Urothelium cell line (cell line): ENCODE measurements at regions not wholly inside any gene's neighbourhood (a gene's known extent, or its start where the extent isn't known, plus 50 kb on each side); places are given as distances from the start of the nearest gene placed in this dataset.
"Not testable (repeated sequence)": the region's sequence is repeated elsewhere in the genome, so short reads cannot be mapped to it uniquely, and the experiment has no call there.

Source experiments
- DNase-seq: peaks from one replicate; pipeline ENCODE4 v3.0.0; 2011; ENCODE audit warnings: low spot score, mixed read lengths
- FAIRE-seq: peaks from 2 replicates; lab custom pipeline; 2011; peaks lifted over from hg19 to GRCh38; lab: Jason Lieb, UNC

DNA sequence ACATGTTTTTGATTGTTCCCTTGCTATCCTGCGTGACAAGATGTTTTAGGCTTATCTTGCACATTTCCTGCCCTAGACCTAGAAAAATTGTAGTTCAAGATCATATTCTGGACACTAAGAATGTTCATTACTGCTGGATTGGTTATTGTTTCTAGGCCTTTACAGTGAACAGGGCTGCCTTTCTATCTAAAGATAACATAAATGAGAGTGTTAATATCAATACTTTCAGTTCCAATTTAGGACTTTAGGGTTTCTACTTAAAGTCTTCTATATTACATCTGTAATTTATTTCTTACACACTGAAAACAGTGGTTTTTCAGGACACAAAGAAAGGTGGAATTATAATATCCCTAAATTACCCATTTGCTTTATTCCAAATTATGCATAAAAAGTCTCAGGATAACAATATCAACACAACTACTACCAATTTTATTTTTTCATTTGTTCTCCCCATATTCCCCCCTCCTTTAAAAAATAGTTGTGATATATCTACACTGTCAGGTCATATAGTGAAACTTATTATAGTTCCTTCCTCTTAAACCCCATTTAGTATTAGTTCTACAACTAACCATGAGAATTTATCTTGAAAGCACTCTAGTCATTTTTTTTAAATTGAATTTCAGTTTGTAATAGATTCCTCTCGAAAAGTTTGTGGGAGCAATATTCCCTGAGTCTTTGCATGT lies 293.9 kb upstream of the RIOK2 start:
- FAIRE-seq (no peak), DNase-seq (no peak)

DNA sequence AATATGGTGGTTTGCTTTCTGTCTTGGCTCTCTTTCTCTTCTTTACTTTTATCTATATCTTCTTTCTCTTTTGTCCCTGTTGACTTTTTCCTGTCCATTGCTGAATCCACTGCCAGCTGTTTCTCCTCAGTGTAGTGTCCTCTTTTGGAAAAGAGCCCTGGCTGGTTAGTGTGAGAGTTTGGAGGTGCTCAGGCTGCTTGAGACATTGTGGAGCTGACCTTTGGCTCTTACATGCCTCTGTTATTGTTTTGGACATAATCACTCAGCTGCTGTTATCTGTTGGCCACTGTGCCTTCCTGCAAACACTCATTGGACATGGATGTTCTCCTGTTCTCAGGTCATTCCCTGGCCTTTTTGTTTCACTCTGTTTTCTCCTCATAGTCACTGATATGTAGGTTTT lies 295.4 kb upstream of the RIOK2 start:
- no peak for FAIRE-seq

DNA sequence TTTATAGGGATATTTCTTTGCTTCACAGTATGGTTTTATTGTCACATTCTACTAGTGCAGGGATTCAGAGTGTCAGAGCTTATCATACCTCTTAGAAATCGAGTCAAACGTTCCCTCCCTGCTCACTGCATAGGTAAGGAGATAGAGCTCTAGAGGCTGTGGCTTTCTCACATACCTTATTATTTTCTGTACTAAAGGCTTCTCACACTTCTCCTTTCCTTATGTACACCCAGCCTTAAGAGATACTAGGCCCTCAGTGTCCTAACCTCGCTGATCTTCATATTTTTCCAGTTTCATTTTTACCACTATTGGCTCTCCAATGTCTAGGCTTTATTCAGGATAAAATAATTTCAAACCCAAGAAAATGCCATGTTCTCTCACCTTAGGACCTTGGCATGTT lies 297.3 kb upstream of the RIOK2 start:
- FAIRE-seq (no peak), DNase-seq (no peak)

More for the DNA sequence above, 295.4 kb upstream of the RIOK2 start:
- DNase-seq = no peak

DNA sequence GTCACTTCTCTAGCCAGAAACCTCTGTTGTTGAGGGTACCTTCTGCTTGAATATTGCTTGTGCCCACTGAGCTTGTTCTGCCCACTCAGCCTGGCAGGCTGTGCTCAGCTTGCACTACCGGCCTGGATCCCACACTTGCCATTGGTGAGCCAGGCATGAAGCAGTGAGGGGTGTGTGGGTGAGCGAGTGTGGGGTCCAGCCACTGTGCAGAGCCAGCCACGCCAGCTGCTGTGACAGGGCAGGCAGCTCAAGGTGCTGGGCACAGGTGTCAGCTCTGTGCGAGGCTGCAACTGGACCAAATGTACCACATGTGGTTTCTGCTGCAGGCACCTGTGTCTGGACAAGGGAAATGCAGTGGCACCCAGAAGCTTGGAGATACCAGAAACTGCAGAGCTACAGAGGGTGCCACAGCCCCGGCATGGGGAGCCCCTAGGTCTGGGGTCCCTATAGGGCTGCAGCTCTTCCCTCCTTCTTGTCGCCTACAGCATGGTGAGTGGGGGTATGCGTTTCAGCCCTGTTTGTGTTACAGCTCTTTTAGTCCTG lies 305.1 kb upstream of the RIOK2 start:
- DNase-seq = no peak
- no peak for FAIRE-seq

DNA sequence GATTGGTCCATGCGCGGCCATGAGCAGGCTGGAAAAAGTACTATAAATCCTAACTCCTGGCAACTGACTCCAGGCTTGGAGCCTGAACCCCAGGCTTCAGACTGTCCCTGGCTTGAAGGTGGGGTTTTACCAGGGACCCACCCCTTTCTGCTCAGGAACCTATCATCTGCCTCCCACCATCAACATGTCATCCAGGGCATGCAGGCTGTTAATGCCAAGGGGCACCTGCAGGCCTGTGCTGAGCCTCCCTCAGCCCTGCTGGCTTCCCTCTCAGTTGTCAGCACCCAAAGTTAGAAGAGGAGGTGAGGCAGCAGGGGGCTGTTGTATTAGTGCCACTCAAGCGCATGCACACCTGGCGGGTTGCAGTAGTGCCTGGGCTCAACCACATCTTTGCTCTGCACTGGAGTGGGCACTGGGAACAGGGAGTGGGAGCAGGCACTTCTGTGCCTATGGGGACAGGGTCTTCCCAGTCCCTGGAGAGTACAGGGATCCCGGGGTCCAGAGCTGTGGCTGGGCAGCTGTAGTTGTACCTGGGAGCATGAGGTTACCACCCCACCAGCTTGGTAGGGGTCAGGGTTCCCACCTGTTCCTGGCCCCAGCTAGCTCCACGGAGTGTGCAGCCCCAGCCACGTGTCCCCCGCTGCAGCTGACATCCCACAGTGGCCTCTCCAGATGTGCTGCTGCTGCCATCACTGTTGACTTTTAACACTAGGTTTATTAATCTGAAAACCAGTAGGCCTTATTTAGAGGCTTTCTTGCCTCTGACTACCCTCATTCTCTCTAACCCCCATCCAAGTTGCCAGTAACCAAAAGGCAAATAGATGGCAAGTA lies 306.2 kb upstream of the RIOK2 start:
- no peak for FAIRE-seq
- DNase-seq = no peak

DNA sequence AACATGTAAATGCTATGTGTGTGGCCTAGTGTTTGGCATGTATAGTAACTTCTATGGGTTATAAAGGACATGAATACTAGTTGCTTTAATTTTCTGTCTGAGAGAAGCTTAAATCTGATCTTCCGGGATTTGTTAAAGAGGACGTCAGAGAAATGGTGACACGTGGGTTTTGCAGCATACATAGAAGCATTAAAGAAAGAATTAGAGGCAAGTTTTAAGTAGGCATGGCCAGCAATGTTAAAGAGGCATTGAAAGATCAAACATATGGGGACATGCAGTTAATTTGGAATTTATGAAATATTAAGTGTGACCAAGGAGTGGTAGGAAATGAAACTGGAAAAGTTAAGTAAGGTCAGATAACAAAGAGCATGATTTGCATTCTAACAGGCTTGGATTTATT lies 311.4 kb upstream of the RIOK2 start:
- no peak for FAIRE-seq

DNA sequence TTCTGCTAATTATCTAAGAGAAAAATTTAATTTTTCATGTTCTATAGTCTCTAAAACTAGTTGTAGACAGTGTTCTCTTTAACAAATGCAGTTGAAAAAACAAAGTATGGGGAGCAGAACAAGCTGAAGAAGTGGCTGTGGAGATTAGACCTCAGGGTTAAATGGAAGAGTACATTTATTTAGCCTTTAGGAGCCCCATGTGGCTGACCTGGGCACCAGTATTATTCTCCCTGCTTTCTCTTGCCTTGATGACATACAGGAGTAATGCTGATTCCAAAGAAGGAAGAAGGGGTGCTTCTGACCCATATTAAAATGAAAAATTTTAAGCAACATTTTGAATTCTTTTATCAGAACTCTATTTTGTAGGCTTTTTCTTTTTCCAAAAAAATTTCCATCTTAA lies 312.3 kb upstream of the RIOK2 start:
- DNase-seq (no peak), FAIRE-seq (no peak)

More for the DNA sequence above, 311.4 kb upstream of the RIOK2 start:
- no peak for DNase-seq

DNA sequence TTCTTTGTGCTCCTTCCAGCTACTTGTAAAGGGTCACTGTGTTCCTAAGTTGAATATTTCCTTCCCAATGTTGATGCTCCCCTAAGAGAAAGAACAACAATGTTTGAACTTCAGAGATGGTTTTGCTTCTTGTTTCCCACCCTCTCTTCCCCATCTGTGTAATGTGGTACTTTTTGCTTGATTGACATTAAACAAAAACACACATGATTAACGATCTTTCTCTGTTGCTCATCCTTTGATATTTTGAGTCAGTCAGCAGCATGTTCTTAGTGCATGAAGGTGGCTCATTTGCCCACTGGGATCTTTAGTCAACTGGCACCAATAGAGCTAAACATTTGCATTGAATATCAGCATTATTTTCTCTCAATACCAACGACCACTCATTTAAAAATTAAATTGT lies 313.0 kb upstream of the RIOK2 start:
- FAIRE-seq = no peak

DNA sequence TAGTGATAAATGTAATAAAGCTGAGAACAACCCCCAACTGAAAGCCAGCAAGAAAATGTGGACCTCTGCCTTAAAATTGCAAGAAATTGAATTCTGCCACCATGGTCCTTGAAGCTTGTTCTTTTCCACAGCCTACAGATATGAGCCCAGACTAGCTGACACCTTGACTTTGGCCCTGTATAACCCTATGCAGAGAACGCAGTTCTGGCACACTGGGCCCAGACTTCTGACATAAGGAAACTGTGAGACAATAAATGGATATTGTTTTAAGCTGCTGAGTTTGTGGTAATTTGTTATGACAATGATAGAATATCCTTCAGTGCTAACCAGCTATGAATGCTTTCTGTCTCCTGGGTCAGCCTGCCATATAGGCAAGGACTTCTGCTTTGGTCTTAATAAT lies 315.6 kb upstream of the RIOK2 start:
- FAIRE-seq = no peak
- DNase-seq = no peak

More for the DNA sequence above, 313.0 kb upstream of the RIOK2 start:
- no peak for DNase-seq

DNA sequence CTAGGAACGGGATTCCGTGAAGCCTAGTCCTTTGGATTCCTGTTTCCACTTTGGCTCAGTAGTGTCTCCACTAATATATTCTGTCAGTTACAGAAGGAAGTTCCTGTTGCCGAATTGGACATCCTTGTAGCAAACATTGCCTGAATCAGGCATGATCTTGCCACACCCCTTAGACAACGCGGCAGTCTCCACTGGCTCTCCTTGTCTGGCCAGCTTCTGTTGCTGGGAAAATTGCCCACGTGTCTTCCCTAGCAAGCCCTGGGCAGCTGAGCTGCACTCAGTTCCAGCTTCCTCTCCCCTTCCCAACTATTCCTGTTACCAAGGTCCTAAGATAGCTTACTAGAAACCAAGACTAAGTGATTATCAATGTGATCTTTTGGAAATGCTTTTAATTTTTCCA lies 316.6 kb upstream of the RIOK2 start:
- no peak for DNase-seq
- no peak for FAIRE-seq

DNA sequence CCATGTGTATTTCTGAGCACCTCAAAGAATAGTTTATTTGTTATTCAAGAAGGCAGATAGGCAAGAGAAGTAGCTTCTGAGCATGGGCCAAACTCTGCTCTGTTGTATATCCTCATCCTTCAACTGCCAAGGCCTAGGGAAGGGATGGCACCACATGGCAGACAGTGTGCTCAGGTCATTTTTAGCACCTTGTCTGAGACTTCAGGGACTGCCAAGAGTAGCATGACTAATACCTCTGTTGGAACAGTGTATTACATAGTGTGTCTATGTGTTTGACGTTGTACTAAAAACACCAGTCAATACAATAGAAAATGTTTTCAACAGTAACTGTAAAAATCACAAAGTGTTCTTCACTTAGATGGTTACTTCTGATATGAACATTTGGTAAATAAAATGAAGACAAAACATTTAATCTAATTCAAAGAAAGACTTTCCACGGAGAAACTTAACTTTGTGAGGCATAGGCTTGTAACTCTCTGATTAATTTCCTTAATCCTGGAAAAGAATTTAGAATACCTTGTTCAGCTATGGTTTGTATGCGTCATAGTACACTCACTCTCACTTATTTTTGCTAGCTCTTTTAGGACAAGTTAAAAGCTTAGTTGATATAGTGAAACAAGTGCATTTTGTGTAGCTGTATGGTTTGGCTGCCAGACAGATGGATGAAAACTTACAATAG lies 318.4 kb upstream of the RIOK2 start:
- FAIRE-seq (no peak), DNase-seq (no peak)

DNA sequence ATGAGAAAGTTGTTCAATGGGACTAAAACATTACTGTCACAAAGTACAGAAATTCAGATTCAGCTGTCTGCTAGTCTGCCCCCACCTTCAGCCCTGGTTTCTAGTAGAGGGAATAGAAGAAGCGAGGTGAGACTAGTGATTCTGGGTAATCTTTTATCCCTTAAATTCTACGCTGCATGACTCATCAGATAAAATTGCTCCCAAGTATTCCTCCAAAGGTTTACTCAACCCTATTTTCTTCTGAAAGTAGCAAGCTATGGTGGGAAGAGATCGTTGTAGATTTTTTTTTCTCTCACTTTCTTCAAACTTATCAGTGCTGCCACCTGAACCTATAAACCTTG lies 318.9 kb upstream of the RIOK2 start:
- FAIRE-seq = no peak
- peak; percentile 18 for DNase-seq

DNA sequence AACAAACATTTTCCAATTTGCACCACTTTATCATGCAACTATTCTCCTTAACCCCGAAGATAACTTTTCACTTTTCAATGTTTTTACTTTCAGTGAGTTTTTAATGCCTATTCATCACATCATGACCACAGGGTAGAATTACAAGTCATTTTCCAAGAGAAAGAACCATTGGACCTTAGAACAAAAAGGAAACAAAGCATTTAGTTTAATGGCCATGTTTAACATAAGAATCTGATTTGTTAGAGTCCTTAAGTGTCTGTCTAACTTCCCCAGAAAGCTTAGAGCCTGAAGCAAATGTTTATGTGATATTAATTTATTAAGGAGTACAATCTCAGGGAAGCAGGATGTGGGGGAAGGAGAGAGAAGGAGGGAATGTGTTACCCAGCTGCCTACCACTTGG lies 325.8 kb upstream of the RIOK2 start:
- no peak for DNase-seq
- no peak for FAIRE-seq

DNA sequence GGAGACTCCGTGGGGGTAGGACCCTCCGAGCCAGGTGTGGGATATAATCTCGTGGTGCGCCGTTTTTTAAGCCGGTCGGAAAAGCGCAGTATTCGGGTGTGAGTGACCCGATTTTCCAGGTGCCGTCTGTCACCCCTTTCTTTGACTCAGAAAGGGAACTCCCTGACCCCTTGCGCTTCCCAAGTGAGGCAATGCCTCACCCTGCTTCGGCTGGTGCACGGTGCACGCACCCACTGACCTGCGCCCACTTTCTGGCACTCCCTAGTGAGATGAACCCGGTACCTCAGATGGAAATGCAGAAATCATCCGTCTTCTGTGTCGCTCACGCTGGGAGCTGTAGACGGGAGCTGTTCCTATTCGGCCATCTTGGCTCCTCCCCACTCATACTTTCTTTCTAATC lies 336.5 kb upstream of the RIOK2 start:
- FAIRE-seq, DNase-seq: not testable (repeated sequence)

DNA sequence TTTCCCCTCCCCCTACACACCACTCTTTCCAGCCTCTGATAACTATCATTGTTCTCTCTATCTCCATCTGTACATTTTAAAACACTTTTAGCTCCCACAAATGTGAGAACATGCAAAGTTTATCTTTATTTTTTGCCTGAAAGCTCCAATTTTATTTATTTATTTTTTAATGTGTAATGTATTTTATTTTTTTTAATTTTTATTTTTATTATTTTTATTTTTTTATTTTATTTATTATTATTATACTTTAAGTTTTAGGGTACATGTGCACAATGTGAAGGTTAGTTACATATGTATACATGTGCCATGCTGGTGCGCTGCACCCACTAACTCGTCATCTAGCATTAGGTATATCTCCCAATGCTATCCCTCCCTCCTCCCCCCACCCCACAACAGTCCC lies 340.3 kb upstream of the RIOK2 start:
- DNase-seq, FAIRE-seq: not testable (repeated sequence)

DNA sequence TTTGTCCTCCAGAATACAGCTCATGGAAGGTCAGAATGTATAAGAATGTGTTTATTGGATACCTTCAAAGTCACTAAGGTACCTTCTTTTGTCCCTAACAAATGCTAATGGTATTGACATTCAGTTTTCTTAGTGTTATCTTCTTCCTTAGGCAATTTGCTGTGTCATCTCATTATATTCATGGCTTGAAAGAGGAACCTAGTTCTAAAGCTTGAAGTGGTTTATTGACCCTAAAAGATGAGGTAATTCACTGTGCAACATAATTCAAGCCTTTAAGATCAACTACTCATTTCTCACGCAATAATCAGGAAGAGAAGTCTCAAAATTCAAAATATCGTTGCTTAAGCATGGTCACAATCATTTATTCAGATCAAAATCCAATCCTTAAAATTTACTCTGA lies 342.7 kb upstream of the RIOK2 start:
- no peak for FAIRE-seq
- DNase-seq = no peak

DNA sequence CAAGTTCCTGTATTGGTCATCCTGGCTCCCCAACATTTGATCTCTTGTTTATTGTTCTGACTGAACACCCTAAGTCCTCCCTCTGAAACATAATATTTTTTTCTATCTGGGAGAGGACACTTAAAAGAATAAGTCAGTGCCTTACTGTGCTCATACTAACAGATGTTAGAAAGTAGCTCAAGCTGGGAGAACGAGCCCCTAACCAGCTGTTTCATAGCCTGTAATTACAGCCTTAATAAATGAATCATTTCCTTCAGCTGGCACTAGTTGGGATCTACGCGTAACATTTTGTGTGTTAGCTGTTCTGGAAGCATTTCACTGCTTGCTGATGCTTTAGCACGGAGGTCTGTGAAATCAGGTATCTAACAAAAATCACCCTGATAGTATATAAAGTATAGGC lies 345.9 kb upstream of the RIOK2 start:
- FAIRE-seq = no peak
- DNase-seq = no peak

DNA sequence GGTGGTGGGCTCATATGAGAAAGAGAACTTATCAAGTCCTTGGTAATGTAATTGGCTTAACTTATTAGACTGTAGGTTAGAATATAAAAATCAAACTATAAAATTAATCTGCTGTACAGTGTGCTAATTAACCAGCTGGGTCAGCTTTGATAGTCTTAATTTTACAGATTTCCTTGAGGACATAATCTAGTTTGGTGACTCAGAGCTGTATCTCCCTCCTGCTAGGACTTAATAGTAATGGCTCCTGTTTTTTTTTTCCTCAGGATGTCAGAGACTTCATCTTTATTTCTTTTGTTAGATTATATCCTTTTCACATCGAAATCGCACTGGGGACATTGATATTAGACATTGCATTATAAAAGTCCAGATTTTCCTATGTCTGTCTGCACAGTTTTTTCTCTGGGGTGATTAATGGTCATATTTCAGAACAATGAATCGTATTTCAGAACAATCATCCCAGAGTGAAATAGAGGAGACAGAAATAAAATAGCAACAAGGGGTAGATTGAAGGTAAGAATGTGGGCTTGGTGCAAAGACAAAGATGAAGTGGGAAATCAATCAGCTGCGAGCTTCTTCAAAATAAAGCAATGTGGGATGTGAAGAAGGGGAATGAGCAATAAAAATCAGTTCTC lies 346.4 kb upstream of the RIOK2 start:
- no peak for DNase-seq

DNA sequence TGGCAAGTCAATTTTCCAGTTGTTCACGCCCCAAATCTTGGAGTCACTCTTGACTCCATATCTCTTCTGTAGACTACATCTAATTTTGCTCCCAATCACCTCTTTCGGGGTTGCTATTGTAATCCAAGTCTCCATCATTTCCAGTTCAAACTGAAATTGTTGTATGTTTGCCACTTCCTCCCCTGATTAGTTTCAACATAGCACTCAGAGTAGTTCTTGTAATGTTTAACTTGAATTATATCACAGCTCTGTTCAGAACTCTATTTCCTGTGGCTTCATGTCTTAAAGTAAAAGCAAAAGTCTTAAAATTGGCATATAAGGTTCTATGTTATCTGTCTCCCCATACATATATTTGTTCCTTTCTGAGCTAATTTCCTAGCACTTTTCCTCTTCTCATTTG lies 348.5 kb upstream of the RIOK2 start:
- FAIRE-seq (no peak), DNase-seq (no peak)

More for the DNA sequence above, 346.4 kb upstream of the RIOK2 start:
- no peak for FAIRE-seq

DNA sequence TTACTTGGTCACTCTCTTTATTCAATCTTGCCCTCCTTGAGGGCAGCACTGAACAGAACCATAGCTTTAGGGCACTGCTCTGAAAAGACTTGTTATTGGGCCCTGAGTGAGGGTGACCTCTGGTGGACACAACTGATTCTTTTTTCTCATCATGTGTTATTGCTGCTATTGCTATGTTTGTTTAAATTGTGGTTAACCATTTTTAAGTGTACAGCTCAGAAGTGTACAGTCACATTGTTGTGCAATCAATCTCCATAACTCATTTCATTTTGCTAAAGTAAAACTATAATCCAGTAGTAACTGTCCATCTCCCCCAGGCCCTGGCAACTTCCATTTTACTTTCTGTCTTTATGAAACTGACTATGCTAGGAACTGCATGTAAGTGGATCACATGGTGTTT lies 351.1 kb upstream of the RIOK2 start:
- FAIRE-seq = no peak

DNA sequence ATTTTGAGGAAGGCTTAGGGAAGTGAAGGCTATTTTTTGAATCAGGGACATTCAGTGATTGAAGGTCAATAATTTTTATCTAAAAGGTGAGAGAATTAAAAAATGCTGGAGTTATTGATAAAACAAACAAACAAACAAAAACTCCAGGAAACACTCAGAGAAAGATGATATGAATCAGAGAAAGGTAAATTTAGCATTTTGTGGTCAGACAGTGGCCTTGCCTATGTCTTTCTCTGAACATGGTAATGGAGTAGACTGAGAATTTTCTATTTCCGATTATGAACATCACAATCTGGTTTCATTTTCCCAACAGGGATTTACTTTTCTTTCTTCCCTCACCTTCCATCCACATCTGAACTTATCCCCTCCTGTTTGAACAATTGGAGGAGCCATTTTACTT lies 353.6 kb upstream of the RIOK2 start:
- FAIRE-seq (no peak), DNase-seq (no peak)

More for the DNA sequence above, 351.1 kb upstream of the RIOK2 start:
- DNase-seq = peak; percentile 55
